HG03060 (cell line): ENCODE measurements at regions not wholly inside any gene's neighbourhood (a gene's known extent, or its start where the extent isn't known, plus 50 kb on each side); places are given as distances from the start of the nearest gene placed in this dataset.

Source experiments
- ATAC-seq: cut with Tn5 transposase; IDR thresholded peaks from one replicate; pipeline ENCODE4 v1.9.1; 2021; ENCODE audit warnings: low read depth, moderate number of reproducible peaks; ENCODE audit not compliant: unreplicated experiment

DNA sequence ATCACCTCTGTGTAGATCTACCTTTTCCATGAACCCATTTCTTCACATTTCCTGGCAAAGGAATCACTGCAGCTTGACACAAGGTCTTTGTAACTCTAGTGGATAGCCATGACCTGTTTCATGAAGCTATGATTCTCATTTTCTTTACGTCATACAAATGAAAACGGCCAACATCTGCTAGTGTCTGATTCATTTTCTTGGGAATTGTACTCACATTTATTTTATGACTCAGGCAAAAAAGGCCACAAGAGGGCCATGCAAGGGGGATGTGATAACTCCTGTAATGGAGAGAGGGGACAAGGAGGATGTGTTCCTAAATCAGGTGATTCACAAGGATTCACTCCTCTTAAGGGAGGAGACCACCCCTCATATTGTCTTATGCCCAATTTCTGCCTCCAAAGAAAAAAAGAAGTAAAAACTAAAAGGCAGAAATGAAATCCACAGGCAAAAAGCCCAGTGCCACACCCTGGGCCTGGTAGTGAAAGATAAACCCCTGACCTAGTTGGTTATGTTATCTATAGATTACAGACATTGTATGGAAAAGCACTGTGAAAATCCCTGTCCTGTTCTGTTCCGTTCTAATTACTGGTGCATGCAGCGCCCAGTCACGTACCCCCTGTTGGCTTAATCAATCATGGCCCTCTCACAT, 249.9 kb downstream of the IPMK start:
- no peak for ATAC-seq

DNA sequence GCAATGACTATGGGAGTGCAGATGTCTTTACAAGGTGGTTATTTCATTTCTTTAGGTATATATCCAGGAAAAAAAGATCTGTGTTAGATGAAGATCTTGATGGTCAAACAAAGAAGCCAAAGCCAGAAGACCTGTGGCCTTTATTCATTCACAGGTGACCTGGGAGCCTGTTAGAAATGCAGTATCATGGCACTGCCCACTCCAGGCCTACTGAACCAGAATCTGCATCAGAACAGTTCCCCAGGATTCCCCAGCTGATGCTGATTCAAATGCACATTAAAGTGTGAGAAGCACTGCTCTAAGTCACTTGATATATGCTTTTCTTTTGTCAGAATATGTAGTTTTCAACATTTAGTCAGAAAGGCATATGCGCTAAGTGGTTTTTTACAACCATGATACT, 251.1 kb downstream of the IPMK start:
- no peak for ATAC-seq

DNA sequence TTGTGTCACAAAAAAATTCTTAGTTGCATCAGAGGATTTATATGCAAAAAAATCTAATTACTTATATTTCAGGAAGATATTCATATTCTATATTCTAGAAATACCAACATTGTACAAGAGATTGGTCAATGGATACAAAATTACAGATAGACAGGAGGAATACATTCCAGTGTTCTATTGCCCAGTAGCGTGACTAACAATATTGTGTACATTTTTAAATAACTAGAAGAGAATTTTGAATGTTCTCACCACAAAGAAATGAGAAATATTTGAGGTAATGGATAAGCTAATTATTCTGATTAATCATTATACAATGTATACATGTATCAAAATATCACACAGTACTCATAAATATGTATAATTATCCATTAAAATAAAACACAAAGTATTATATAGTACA, 253.3 kb downstream of the IPMK start:
- no peak for ATAC-seq

DNA sequence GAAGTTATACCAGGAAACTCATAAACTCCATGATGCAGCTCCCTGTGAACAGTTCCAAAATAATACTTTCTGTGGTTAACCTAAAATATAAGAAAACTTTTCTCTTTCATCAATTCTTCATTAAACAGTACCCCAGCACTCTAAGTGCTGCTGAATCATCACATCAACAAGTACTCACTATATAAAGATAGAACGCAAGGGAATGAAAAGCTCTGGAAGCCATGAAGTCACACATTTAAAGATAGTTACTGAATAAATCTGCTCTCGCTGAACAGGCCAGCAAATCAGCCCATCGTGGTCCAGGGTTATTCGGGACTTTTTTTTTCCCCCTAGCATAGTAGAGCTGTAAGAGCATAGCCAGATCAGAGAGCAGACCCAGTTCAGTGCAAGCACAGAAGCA, 254.3 kb downstream of the IPMK start:
- no peak for ATAC-seq

DNA sequence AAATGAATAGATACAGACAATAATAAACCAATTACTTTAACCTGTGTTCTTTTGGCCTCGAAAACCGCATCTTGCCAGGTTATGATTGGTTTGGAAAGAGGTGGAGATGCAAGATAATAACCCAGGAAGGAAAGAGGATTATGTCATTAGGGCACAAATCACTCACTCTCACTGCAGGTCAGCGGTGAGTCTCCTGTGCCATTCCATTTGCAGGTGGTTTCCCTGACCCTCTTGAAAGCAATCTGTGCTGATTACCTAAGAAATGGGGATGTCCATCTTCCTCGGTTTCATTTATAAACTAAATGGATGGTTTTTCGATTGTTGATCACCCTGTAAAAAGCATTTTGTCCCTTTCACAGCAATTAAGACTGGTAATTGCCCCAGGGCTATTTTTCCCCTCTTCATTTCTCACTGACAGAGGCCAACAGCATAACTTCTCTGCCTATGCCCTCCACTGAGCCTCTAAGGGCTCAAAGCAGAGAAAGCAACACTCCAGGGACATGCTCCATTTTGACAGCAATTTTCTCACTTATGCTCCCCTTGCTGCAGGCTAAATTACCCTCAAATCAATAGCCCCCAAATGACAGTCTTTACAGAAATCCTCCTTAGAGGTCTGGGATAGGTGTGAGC, 257.5 kb downstream of the IPMK start:
- no peak for ATAC-seq

DNA sequence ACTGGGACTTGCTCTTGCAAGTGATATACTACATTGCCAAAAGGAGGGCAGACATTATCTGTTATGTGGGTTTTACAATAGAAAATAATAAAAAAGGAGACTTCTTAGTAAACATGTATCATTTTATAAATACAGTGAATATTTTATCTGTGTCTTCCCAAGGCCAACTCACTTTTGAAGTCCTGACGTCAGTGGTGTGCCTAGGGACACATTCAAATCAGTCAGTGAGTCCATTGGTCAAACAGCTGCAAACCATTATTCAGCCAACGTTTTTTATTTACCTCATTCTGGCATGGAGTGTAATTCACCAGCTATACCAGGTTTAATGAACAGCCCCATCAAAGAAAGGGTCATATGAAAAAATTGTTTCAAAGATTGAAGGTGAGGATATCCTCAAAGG, 263.7 kb downstream of the IPMK start:
- ATAC-seq, result no peak

DNA sequence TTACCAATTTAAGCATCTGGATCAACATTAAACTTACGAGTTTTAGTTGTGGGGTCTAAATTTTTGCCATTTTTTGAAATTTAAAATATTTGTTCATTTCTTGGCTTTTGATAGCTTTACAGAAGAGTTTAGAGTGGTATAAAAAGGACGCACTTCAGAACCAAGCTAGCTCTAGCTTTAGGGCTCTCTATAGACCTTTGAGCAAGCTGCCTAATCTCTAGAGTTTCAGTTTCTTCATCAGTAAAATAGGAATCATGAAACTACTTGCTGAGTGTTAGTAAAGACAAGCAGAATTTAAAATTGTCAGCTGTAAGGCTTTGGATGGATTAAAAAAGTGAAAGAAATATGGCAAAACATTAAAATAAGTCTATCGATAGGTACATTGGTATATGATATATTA, 266.5 kb downstream of the IPMK start:
- no peak for ATAC-seq

DNA sequence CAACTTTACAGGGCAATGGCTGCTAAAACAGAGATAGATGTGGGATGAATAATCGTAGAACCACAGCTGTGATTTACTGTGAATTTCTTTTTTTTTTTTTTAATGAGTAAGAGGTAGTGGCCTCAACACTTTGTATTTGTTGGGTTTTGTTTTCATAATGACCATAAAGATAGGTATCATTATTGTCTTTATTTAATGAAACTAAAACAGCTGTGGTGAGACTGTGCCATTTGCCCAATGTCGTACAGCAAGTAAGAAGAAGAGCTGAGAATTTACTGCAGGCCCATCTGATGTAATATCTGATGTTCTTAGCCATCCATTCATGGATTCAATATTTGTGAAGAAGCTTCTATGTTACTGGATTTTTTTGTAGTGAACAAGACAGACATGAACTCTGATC, 271.2 kb downstream of the IPMK start:
- ATAC-seq, result no peak

DNA sequence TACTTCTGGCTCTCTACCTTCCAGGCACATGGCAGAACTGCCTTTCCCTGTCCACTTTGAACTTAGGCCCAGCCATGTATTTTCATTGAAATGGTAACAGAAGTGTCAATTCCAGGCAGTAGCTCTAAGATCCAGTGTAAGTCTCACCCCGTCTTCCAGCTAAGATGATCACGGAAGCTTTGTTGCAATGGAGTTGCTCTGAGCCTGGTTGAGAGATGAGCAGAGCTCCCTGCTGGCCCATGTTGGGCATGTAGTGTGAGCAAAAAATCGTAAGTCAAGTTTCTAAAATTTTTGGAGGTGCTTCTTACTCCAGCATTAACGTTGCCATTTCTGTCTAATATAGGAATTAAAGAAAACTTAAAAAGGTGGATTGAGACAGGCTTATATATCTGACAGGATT, 274.4 kb downstream of the IPMK start:
- ATAC-seq, result no peak

DNA sequence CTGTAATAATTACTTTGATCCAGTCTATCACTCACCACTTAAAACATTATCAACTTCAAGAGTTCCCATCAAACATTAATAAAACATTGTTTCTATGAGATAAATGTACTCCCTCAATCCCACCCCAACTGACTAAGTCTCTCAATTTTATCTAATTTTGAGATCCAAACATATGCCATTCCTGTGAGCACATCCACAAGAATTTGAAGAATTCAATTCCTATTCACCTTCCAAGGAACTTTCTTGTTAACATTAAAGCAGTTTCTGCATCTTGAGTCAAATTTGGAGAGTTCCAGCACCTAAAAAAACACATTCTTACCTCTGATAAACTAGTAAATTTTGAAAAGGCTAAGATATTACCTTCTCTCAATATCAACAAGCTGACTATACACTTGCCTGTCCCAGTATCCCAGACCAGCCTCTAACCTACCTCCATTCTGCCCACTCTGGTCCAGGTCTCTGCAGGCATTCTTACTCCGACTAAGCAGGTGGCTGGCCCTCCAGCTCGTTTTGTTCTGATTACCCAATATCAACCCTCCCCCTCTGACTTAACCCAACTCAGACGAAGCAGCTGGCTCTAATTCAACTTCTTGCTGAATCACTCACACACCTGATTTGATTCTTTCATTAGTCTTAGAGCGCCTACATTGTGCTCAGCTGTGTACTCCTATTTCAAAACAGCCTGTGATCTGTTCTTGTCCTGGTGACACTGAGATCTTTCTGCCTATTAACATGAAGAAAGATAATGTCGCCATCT, 275.2 kb downstream of the IPMK start:
- no peak for ATAC-seq

DNA sequence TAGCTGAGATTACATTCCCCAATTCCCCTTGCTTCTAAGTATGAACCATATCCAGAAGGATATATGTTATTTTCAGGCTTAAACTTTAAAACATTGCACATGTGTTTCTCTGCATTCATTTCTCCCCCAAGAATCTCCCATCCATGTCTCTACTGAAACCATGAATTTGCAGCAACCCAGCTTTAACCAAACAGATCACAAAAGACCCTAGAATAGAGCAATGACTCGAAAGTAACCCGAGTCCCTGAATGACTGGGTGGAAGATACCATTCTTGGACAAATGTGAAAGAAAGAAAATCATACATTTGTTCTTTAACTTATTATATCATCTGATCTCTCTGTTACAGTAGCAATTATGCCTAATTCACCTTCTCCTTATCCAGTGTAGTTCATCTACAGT, 278.7 kb downstream of the IPMK start:
- ATAC-seq, result no peak

DNA sequence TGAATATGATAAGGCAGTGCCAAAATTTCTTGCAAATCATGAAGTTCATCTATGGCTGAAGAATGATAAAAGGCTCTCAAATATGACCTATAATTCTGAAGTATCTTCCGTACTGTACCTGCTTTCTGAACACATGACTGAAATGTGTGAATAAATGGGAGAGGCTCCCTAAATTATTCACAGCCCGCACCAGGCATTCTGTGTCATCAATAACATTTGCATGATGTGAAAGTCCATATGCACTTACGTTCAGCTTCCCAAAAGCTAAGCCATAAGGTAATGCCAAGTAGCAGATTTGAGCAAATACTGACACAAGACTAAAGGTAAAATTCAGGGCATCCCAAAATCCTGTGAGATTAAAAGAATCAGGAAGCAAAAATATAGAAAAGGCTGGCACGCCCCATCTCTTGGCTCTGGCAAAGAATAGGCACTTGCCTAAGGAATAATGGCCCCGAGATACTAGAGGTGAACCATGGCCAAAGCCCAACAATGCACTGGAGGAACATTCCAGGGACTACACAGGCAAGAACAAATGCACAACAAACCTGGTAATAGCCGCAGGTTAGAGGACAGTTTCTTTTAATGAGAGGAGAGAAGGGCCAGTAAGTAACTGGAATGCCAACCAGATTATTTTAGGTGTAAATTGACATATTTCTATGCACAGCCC, 280.5 kb downstream of the IPMK start:
- ATAC-seq, result no peak

DNA sequence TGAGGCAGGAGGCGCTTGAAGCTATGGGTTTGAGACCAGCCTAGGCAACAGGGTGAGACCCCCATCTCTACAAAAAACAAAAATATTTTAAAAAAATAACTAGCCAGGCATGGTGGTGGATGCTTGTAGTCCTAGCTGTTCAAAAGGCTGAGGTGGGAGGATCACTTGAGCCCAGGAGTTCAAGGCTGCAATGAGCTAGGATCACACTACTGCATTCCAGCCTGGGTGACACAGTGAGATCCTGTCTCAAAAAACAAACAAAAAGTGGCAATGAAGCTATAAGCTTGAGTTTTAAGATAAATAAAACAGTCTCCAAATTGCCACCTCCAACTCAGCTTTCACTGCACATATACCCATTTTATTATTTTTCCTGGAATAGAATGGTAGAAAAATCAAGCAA, 281.3 kb downstream of the IPMK start:
- ATAC-seq, result no peak

DNA sequence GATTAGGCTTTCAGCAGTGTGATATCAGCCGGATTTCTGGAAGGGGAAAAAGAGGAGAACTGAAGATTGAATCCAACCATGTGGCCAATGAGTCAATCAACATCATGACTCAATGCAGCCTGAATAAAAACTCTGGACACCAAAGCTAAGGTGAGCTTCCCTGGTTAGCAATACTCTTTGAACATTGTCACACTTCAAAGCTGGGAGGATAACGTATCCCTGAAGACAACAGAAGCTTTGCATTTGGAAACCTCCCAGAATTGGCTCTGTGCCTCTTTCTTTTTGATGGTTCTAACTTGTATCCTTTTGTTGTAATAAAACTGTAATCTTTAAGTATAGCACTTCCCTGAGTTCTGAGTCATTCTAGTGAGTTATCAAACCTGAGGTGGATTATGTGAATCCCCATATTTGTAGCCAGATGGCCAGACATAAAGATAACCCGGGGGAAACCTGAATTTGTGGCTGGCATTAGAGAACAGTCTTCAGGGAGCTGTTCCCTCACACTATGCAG, 284.4 kb downstream of the IPMK start:
- ATAC-seq, result no peak

DNA sequence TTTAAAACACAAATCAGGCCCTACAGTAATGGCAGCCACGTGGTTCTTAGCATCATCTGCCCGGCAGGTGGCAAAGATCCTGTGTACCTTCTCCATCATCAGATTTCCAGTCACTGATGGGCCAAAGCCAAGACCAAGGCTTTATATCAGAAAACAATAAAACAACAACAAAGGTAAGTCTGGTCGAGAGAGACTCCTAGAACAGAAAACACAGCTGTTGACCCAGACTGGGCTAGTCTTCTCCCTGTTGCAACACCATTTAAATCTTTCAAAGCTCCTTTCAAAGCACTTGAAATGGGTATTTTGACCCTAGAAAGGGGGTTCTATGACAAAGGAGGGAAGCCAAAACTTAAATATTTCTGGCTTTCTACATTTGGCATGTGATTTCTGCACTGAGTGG, 285.6 kb downstream of the IPMK start:
- no peak for ATAC-seq

DNA sequence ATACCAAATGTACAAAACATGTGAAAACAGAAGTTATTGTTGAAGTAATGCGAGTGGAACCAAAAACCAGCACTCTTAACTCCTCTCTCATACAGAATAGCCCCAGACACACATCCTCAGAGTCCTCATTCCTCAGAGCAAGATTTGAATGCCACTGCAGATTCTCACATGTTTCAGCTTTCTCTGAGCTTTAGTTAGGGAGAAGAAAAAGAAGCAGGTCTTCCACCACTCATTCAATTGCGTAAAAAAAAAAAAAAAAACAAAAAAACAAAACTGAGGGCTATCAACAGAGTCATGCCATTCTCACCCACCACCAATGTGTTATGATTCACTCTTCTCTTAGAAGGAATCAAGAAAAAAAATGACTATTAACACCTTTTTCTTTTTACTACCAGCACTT, 287.7 kb downstream of the IPMK start:
- ATAC-seq, result no peak

DNA sequence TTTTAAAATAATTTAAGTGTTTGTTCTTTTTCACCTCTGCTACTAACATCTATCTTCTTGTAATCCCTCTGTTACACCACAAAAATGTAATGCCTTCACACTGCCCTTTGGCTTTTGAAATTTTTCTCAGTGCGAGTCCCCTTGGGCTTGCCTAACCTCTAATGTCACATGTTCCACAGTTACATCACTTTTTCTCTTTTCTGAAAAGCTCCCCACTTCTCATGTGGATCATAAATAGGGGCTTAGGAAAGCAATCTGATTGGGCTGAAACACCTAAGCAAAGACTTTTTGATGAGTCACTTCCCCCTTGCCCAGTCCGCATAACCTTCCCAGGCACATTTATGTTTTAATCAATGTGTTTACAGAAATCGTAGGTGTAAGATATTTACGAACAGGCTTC, 288.2 kb downstream of the IPMK start:
- ATAC-seq, result no peak

DNA sequence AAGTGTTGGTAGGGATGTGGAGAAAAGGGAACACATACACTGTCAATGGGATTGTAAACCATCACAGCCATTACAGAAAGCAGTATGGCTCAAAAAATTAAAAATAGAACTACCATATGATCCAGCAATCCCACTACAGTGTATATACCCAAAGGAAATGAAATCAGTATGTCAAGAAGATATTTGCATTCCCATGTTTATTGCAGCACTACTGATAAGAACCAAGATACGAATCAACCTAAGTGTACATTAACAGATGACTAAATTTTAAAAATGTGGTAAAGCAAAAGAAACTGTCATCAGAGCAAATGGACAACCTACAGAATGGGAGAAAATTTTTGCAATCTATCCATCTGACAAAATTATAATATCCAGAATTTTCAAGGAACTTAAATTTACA, 290.4 kb downstream of the IPMK start:
- no peak for ATAC-seq

DNA sequence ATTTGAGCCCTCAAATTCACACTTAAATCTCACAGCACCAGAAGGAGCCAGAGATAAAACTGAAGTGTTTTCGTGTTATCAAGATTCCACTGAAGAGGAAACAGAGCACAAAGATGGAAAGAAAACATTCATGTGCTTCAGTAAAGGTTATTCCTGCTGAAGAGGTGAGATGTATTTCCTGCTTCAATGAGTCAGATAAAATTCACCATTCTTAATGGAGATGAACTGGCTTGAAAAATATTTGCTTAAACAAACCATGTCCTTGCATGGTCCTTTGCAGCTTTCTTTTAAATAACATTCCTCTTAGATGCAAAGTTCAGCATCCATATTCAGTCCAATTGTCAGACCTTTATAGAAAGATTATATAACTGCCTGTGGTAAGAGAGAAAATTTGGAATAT, 294.2 kb downstream of the IPMK start:
- ATAC-seq, result no peak

DNA sequence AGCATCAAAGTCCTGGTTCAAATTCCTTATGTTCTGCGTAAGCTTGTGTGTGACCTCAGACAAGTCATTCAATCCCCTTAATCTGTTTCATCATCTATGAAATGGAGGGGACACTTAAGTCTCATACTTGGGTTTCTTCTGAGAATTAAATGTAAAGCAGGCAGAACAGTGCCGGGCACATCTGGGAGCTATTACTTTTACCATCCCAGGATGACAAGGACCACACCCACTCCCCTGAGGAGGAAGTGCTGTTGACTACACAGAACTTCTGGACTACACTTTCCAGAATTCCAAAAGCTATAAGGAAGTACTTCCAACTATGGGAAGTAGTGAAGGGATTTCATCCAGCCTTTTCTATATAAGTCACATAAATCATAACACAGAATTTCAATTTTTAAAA, 294.9 kb downstream of the IPMK start:
- no peak for ATAC-seq

DNA sequence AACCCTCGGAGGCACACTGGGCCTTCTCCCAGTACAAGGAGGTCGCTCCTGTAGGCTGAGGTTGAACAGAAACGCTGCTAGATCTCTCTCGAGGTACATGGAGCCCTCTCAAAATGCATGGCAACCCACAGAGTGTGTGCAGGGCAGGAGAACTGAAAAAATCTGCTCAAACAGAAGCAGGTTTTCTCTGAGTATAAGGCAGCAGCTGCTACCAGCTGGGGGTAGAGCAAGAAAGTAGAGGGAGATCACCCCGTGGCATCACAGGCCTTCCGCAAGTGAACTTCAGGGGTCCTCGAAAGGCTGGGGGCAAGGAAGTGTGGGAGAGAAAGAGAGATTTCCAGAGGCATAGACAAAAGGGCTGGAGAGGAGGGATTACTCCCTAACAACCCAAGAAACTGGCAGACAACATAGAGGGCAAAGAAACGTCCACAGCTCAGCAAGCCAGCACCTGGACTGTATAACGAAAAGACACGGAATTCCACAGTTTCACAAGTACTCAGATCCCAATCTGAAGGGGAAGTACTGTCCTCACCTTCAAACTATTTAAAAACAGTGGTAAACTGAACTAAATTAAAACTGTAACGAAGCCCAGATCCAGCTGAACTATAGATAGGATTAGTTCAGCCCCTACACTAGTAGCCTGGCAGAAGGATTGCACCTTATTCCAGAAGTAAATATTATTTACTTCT, 299.2 kb downstream of the IPMK start:
- no peak for ATAC-seq
